ENCODE measurements at regions not wholly inside any gene's neighbourhood (a gene's known extent, or its start where the extent isn't known, plus 50 kb on each side); places are given as distances from the start of the nearest gene placed in this dataset.

- H3K27ac Mint-ChIP-seq, result no peak overlapping the region
- intact Hi-C loops (cut with micrococcal nuclease), result loop anchor here (5.0 kb wide), 1 partner anchor 41 kb away; no protein-coding TSS in a partner anchor
- Histone ChIP-seq H3K4me3 (ENCODE audit: control extremely low read depth in 1 of 5, extremely low read depth in 1 of 5, insufficient read depth in 1 of 5, low read depth in 2 of 5, low read length in 4 of 5) (no peak overlapping the region), H3K79me2 (ENCODE audit: control insufficient read depth, insufficient read depth, low read length) (no peaks in the 10 kb centered on the region), H3K27ac (ENCODE audit: low read length in 2 of 2) (no peak overlapping the region), H2AFZ (ENCODE audit: insufficient read depth, low read depth, low read length, poor library complexity, severe bottlenecking) (no peak overlapping the region), H3K27me3 (replicated peaks in 1 of 4; ENCODE audit: control extremely low read depth in 1 of 4, control insufficient read depth in 3 of 4, insufficient read depth in 4 of 4, low read length in 3 of 4) (no peaks in the 10 kb centered on the region), H3K4me1 (ENCODE audit: control insufficient read depth in 2 of 2, insufficient read depth in 2 of 2, low read length in 2 of 2) (peaks cover 9 to 10% of the 10 kb centered on the region in 2 donors), H3K9me3 (ENCODE audit: control extremely low read depth in 1 of 3, control insufficient read depth in 2 of 3, insufficient read depth in 1 of 3, low read length in 2 of 3) (peaks cover 0 to 12% (median 12%) of the 10 kb centered on the region in 3 donors), H3K9ac (ENCODE audit: low read length) (no peak overlapping the region), H4K20me1 (ENCODE audit: control insufficient read depth, insufficient read depth, low read length, poor library complexity, severe bottlenecking) (no peaks in the 10 kb centered on the region), H3K4me2 (replicated peaks; ENCODE audit: low read depth, low read length, poor library complexity, severe bottlenecking) (no peak overlapping the region), H3K36me3 (replicated peaks in 1 of 2; ENCODE audit: control extremely low read depth in 1 of 2, control insufficient read depth in 1 of 2, extremely low read depth in 1 of 2, insufficient read depth in 2 of 2, low read length in 1 of 2) (no peaks in the 10 kb centered on the region)
- no peak overlapping the region for H3K4me3 Mint-ChIP-seq
- DNase-seq (no peak), ATAC-seq (ENCODE audit: low read depth) (no peak)
- TF ChIP-seq CTCF (IDR thresholded peaks at IDR 0.05), result no peak
- H3K27me3 Mint-ChIP-seq, result no peaks in the 10 kb centered on the region
- WGBS (ENCODE audit: insufficient coverage), result no CpG with 5 or more reads among the region's 3 CpGs
- ChIA-PET POLR2A (no interaction called here), CTCF (no interaction called here)
- H3K4me1 Mint-ChIP-seq, result peaks cover 16% of the 10 kb centered on the region
- peaks cover 8% of the 10 kb centered on the region for H3K9me3 Mint-ChIP-seq (ENCODE audit: insufficient read depth)
These were observed 140.0 kb upstream of the TAF11L2 start for GRCh38 chr5:17358031-17358430.

DNA sequence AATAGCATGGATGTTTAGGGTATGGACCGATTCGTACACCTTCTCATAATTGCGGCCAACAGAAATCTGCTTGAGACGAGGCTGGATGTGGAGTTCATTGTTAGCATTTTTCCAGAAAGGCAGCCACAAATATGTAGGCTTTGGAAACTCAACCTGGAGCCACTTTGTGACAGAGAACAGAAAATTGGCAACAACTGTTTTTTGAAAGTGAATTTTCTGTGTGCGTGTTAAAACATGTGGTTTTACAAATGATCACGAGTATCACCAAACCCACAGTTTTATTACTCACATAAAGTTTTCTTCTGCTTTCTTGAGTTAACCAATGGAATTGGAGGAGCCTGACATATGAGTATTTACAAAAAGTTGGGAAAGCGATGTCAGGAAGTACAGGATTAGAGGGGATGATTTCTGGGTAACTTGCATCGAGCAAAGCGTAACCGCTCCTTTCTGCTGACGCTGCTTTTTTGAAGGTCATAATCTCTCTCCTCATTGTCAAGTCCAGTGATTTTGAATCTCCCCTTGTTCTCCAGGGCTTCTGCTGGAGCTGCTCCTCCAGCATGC lies 138.5 kb upstream of the TAF11L2 start:
- ATAC-seq (ENCODE audit: low read depth), result no peak

More for the DNA sequence above, 138.5 kb upstream of the TAF11L2 start:
- Mint-ChIP-seq H3K4me3 (no peak overlapping the region), H3K27ac (no peak overlapping the region), H3K9me3 (ENCODE audit: insufficient read depth) (peaks cover 8% of the 10 kb centered on the region), H3K27me3 (no peaks in the 10 kb centered on the region), H3K4me1 (peaks cover 15% of the 10 kb centered on the region)
- WGBS (ENCODE audit: insufficient coverage), result 94% methylated on average over 7 of the region's 11 CpGs
- Histone ChIP-seq H3K36me3 (replicated peaks in 1 of 2; ENCODE audit: control extremely low read depth in 1 of 2, control insufficient read depth in 1 of 2, extremely low read depth in 1 of 2, insufficient read depth in 2 of 2, low read length in 1 of 2) (no peaks in the 10 kb centered on the region), H4K20me1 (ENCODE audit: control insufficient read depth, insufficient read depth, low read length, poor library complexity, severe bottlenecking) (no peaks in the 10 kb centered on the region), H3K27ac (ENCODE audit: low read length in 2 of 2) (no peak overlapping the region), H3K4me2 (replicated peaks; ENCODE audit: low read depth, low read length, poor library complexity, severe bottlenecking) (no peak overlapping the region), H3K27me3 (replicated peaks in 1 of 4; ENCODE audit: control extremely low read depth in 1 of 4, control insufficient read depth in 3 of 4, insufficient read depth in 4 of 4, low read length in 3 of 4) (no peaks in the 10 kb centered on the region), H3K4me3 (ENCODE audit: control extremely low read depth in 1 of 5, extremely low read depth in 1 of 5, insufficient read depth in 1 of 5, low read depth in 2 of 5, low read length in 4 of 5) (no peak overlapping the region), H3K9me3 (ENCODE audit: control extremely low read depth in 1 of 3, control insufficient read depth in 2 of 3, insufficient read depth in 1 of 3, low read length in 2 of 3) (peaks cover 0 to 12% (median 7%) of the 10 kb centered on the region in 3 donors), H3K79me2 (ENCODE audit: control insufficient read depth, insufficient read depth, low read length) (no peaks in the 10 kb centered on the region), H2AFZ (ENCODE audit: insufficient read depth, low read depth, low read length, poor library complexity, severe bottlenecking) (no peak overlapping the region), H3K9ac (ENCODE audit: low read length) (no peak overlapping the region), H3K4me1 (ENCODE audit: control insufficient read depth in 2 of 2, insufficient read depth in 2 of 2, low read length in 2 of 2) (peaks cover 9 to 10% of the 10 kb centered on the region in 2 donors)
- POLR2A ChIA-PET, result no interaction called here
- DNase-seq, result no peak
- intact Hi-C loops (cut with micrococcal nuclease), result loop anchor here (5.0 kb wide), 1 partner anchor 42 kb away; no protein-coding TSS in a partner anchor
- TF ChIP-seq CTCF (IDR thresholded peaks at IDR 0.05) (no peak), EZH2 (IDR thresholded peaks at IDR 0.05; ENCODE audit: borderline replicate concordance, insufficient read depth, low read depth, low read length, poor library complexity, severe bottlenecking) (no peak)
- CTCF ChIA-PET, result interaction anchor here (0.6 kb wide), 1 partner anchor 41 kb away, joined by 4 read pairs; no protein-coding TSS in a partner anchor

Measured in B cell (primary cell).